ENCODE measurements at regions not wholly inside any gene's neighbourhood (a gene's known extent, or its start where the extent isn't known, plus 50 kb on each side); places are given as distances from the start of the nearest gene placed in this dataset.

DNA sequence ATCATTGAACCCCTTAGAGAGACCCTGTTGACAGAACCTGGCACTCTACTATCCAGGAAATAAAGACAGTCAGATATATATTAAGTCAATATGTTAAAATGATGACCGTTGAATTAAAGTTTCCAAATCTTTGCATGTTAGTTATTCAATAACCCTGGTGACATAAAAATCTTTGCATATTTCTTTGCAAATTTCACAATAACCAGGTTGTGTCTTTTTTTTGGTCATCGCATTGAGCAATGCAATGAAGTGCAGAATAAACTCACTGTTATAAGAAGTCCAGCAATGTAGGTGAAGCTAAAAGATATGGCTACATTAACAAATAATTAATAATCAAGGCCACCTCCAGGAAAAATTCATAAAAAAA is 596.9 kb downstream of the NYAP2 start:
- TF ChIP-seq PAX5 (IDR thresholded peaks at IDR 0.05; ENCODE audit: insufficient read depth, low read length, severe bottlenecking) (no peak), TAF1 (IDR thresholded peaks at IDR 0.05; ENCODE audit: low read depth, low read length) (no peak)
- FAIRE-seq (no peak), DNase-seq (ENCODE audit: insufficient read length, low spot score) (no peak)

DNA sequence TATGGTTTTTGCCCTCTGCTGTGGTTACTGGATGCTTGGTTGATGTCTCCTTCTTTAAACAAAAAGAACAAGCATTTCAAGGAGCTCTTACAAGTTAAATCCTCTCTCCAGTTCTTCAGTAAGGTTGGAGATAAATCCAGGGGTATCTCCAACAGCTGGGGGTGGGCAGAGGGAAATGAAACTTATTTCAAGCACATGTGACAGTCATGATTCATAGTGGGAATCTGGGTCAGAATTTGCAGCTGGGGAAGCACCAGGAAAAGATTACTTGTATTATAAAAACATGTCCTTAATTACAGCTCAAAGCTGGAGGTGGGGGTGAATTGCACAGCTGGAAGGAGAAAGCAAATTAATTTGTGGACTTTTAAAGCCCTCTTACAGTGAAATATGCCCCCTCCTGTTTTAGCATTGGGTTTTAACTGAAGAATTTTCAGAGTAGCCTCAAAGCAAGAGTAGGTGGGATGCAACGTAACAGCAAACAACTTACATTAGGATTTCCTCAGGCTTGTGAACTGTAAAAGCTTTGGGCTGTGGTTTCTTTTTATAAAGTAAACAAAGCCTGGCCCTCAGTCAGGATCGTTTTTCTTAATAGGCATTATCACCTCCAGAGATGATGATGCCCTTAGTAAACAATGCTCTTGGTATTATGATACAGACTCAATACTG is 596.4 kb downstream of the NYAP2 start:
- FAIRE-seq (no peak), DNase-seq (ENCODE audit: insufficient read length, low spot score) (no peak)
- 0 out of 2 replicates have a peak, but pooled peaks have one; percentile 7 for TF ChIP-seq SPI1 (IDR thresholded peaks at IDR 0.05; ENCODE audit: low read depth, low read length)
- TF ChIP-seq POU2F2 (IDR thresholded peaks at IDR 0.05; ENCODE audit: low read depth, low read length), result no peak
- no peak for TF ChIP-seq POLR2AphosphoS5 (IDR thresholded peaks at IDR 0.05; ENCODE audit: low read depth, low read length)

DNA sequence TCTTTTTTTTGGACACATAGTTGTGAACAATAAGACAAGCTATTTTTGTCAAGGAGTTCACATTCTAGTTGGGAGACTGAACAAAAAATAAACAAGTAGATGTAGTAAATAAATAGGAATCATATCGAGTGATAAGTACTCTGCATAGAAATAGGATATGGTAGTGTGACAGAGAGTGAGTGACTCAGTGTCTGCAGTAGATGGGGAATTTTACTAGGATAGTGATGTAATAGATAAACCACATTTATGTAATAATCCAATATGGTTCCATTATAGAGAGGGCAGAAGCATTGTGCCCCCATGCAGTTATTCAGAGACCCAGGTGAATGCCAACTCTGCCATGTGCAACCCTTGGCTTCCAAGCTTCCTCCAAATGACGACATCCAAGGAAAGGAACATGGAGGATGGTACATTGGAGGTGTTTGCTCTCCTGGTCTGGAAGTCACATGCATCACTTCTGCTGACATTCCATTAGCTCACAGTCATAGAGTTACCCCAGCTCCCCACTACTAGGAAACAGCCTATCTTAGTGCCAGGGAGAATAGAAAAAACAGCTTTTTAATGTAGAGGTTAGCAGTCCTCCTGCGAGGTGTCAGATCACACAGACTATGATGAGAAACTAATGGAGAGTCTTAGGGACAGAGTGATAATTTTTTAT is 595.4 kb downstream of the NYAP2 start:
- FAIRE-seq (no peak), DNase-seq (ENCODE audit: insufficient read length, low spot score) (no peak)
- no peak for TF ChIP-seq PAX5 (IDR thresholded peaks at IDR 0.05; ENCODE audit: insufficient read depth, low read length, severe bottlenecking)

DNA sequence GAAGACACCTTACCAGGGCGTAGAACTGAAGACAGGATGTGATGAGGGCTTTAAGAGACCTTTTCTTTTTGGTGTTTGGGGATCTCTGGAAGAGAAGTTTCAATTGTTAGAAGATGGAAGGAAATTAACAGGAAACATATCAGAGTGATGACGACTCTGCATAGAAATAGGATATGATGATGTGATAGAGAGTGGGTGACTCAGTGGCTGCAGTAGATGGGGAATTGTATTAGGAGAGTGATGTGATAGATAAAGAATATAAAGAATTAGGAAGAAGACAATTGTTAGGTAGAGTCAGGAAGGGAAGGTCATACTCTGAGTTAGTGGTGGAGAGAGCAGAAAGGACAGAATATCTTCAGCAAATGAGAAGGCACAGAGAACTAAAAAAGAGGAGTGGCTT is 593.9 kb downstream of the NYAP2 start:
- DNase-seq (ENCODE audit: insufficient read length, low spot score), result no peak
- no peak for FAIRE-seq
- TF ChIP-seq TAF1 (IDR thresholded peaks at IDR 0.05; ENCODE audit: low read depth, low read length), result no peak
- no peak for TF ChIP-seq POLR2AphosphoS5 (IDR thresholded peaks at IDR 0.05; ENCODE audit: low read depth, low read length)
- TF ChIP-seq PAX5 (IDR thresholded peaks at IDR 0.05; ENCODE audit: insufficient read depth, low read length, severe bottlenecking), result no peak
- TF ChIP-seq POU2F2 (IDR thresholded peaks at IDR 0.05; ENCODE audit: low read depth, low read length), result no peak
- TF ChIP-seq POLR2A (IDR thresholded peaks at IDR 0.05; ENCODE audit: low read depth, low read length), result no peak
- TF ChIP-seq SPI1 (IDR thresholded peaks at IDR 0.05; ENCODE audit: low read depth, low read length), result no peak

DNA sequence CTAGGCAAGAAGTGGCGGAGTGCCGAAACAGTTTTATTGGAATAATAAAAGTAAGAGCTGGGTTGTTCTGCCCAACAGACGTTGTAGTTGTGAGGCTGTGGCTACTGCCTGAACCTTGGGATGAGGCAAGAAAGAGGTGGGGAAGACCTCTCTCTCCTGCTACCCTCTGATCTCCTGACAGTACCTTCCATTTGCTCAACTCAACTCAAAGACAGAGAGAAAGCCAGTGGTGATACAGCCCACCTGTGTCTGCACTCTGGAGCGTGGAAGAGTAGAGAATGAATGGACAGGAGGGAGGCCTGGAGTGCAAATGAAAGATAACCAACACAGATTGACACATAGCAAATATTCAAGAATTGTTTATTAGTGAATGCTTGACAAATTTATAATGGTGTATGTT is 590.3 kb downstream of the NYAP2 start:
- FAIRE-seq, result no peak
- no peak for DNase-seq (ENCODE audit: insufficient read length, low spot score)
- no peak for TF ChIP-seq POLR2A (IDR thresholded peaks at IDR 0.05; ENCODE audit: low read depth, low read length)
- TF ChIP-seq PAX5 (IDR thresholded peaks at IDR 0.05; ENCODE audit: insufficient read depth, low read length, severe bottlenecking), result no peak
- TF ChIP-seq POU2F2 (IDR thresholded peaks at IDR 0.05; ENCODE audit: low read depth, low read length), result no peak
- no peak for TF ChIP-seq SPI1 (IDR thresholded peaks at IDR 0.05; ENCODE audit: low read depth, low read length)
- no peak for TF ChIP-seq POLR2AphosphoS5 (IDR thresholded peaks at IDR 0.05; ENCODE audit: low read depth, low read length)
- no peak for TF ChIP-seq TAF1 (IDR thresholded peaks at IDR 0.05; ENCODE audit: low read depth, low read length)

DNA sequence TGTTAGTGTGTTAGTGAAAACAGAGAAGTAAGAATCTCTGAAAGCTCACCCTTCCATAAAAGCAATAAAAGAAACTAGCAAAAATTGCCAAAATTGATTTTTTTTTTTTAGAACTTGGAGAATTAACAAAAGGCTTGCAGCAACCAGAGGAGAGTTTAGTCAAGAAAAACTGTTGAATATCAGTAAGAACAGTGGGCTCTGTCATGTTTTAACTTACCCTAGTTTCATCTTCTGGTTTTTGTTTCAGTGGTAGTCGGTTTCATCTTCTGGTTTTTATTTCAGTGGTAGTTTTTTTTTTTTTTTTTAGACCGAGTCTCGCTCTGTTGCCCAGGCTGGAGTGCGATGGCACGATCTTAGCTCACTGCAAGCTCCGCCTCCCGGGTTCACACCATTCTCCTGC is 580.9 kb downstream of the NYAP2 start:
- DNase-seq (ENCODE audit: insufficient read length, low spot score), result no peak
- TF ChIP-seq TAF1 (IDR thresholded peaks at IDR 0.05; ENCODE audit: low read depth, low read length) (no peak), SPI1 (IDR thresholded peaks at IDR 0.05; ENCODE audit: low read depth, low read length) (no peak)
- FAIRE-seq, result no peak

DNA sequence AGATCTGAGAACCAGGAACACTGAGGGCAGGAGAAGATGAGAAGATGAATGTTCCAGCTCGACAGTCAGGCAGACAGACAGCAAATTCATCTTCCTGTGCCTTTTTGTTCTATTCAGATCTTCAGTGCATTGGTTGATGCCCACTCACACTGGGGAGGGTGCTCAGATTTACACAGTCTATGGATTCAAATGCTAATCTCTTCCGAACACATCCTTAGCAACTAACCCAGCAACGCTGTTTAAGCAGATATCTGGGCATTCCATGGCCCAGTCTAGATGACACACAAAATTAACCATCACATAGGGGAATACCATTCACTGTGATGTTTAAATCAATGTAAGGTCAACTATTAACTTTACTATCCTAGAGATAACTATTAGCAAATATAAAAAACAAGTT is 571.9 kb downstream of the NYAP2 start:
- DNase-seq (ENCODE audit: insufficient read length, low spot score) (no peak), FAIRE-seq (no peak)
- no peak for TF ChIP-seq POLR2A (IDR thresholded peaks at IDR 0.05; ENCODE audit: low read depth, low read length)
- no peak for TF ChIP-seq SPI1 (IDR thresholded peaks at IDR 0.05; ENCODE audit: low read depth, low read length)

DNA sequence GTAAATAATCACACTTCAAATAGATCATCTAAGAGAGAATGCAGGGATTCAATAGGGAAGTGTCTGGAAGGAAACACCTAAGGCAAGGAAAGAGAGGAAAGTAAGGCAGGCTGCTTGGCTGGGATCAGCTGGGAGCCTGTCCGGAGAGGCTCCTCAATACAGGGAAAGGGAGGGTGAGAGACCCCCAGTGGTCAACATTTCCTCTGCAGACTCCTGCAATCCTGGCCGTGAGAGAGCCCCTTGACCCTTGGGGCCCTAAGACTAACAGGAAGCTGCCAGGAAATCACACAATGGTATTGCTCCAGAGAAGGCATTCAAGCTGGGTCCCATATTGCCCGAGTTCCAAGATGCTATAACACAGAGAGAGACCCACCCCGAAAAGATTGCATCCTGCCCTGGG is 549.4 kb downstream of the NYAP2 start:
- no peak for DNase-seq (ENCODE audit: insufficient read length, low spot score)
- FAIRE-seq, result no peak
- no peak for TF ChIP-seq POU2F2 (IDR thresholded peaks at IDR 0.05; ENCODE audit: low read depth, low read length)
- TF ChIP-seq SPI1 (IDR thresholded peaks at IDR 0.05; ENCODE audit: low read depth, low read length), result no peak
- TF ChIP-seq POLR2AphosphoS5 (IDR thresholded peaks at IDR 0.05; ENCODE audit: low read depth, low read length), result no peak
- no peak for TF ChIP-seq PAX5 (IDR thresholded peaks at IDR 0.05; ENCODE audit: insufficient read depth, low read length, severe bottlenecking)
- no peak for TF ChIP-seq TAF1 (IDR thresholded peaks at IDR 0.05; ENCODE audit: low read depth, low read length)
- TF ChIP-seq POLR2A (IDR thresholded peaks at IDR 0.05; ENCODE audit: low read depth, low read length), result no peak

DNA sequence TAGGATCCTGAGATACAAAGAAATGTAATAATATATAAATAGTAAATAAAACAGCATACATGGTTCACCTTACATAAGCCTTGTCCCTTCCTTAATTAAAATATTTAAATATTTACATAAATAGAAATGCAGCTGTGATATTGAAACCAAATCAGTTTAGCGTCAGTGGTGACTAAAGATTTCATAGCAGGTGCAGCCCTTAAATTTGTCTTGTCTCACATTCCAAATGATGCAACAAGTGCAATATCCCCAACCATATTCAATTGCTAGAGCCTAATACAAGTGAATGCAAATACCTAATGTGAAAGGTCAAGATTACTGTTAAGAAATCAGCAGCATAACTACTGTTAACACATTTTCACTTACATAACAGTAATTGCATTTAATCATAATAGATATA is 539.5 kb downstream of the NYAP2 start:
- no peak for DNase-seq (ENCODE audit: insufficient read length, low spot score)
- FAIRE-seq, result no peak
- TF ChIP-seq SPI1 (IDR thresholded peaks at IDR 0.05; ENCODE audit: low read depth, low read length) (no peak), TAF1 (IDR thresholded peaks at IDR 0.05; ENCODE audit: low read depth, low read length) (no peak), PAX5 (IDR thresholded peaks at IDR 0.05; ENCODE audit: insufficient read depth, low read length, severe bottlenecking) (no peak), POLR2A (IDR thresholded peaks at IDR 0.05; ENCODE audit: low read depth, low read length) (no peak), POLR2AphosphoS5 (IDR thresholded peaks at IDR 0.05; ENCODE audit: low read depth, low read length) (no peak), POU2F2 (IDR thresholded peaks at IDR 0.05; ENCODE audit: low read depth, low read length) (no peak)

DNA sequence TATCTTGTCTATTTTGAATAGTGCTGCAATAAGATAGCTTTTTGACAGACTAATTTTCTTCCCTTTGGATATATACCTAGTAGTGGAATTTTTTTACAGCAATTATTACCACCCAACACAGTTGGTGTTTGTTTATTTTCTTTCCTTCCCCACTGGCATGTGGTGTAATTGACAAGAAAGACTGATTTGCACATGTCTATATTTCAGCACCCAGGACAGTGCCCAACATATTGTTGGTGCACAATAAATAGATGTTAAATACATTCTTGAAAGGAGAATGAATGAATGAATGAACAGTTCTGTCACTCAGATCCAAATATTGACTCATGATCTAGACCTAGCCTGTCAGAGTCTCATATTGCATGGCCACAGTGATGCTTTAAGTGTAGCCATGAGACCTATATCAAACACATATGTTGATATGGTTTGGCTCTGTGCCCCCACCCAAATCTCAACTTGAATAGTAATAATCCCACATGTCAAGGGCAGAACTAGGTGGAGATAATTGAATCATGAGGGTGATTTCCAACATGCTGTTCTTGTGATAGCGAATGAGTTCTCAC is 538.2 kb downstream of the NYAP2 start:
- FAIRE-seq, result no peak
- no peak for DNase-seq (ENCODE audit: insufficient read length, low spot score)
- TF ChIP-seq POLR2AphosphoS5 (IDR thresholded peaks at IDR 0.05; ENCODE audit: low read depth, low read length) (no peak), TAF1 (IDR thresholded peaks at IDR 0.05; ENCODE audit: low read depth, low read length) (no peak), PAX5 (IDR thresholded peaks at IDR 0.05; ENCODE audit: insufficient read depth, low read length, severe bottlenecking) (no peak), POU2F2 (IDR thresholded peaks at IDR 0.05; ENCODE audit: low read depth, low read length) (no peak), POLR2A (IDR thresholded peaks at IDR 0.05; ENCODE audit: low read depth, low read length) (no peak), SPI1 (IDR thresholded peaks at IDR 0.05; ENCODE audit: low read depth, low read length) (no peak)
